Activated CD8-positive, alpha-beta memory T cell treated with anti-CD3 and anti-CD28 coated beads, Interleukin-2, amount 50 U/mL, for 4 hours (primary cell): ENCODE measurements at regions not wholly inside any gene's neighbourhood (a gene's known extent, or its start where the extent isn't known, plus 50 kb on each side); places are given as distances from the start of the nearest gene placed in this dataset.

ENCODE experiments used
- DNase-seq: peaks from one replicate; pipeline ENCODE4 v3.0.0-alpha.2; 2020

GRCh38 chr15:29913528-29914135, 91.4 kb upstream of the TJP1 start:
- DNase-seq, result no peak

DNA sequence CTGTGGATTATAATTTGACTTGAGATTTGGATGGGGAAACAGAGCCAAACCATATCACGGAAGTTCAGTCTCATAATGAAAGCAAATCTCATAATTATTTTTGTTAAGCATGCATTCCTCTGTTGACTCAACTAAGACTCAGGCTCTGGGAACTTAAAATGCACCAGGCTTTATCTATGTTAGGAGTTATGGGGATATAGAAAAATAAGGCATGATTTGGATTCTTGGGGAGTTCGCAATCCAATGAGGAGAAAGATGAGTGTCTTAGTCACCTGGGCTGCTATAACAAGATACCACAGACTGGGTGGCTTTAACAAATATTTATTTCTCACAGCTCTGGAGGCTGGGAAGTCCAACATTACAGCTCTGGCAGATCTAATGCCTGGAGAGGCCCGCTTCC, 89.4 kb upstream of the TJP1 start:
- no peak for DNase-seq

- DNase-seq, result no peak
These were observed 87.8 kb upstream of the TJP1 start for GRCh38 chr15:29910068-29910467.

GRCh38 chr15:29904757-29905417, 82.6 kb upstream of the TJP1 start:
- DNase-seq, result no peak

DNA sequence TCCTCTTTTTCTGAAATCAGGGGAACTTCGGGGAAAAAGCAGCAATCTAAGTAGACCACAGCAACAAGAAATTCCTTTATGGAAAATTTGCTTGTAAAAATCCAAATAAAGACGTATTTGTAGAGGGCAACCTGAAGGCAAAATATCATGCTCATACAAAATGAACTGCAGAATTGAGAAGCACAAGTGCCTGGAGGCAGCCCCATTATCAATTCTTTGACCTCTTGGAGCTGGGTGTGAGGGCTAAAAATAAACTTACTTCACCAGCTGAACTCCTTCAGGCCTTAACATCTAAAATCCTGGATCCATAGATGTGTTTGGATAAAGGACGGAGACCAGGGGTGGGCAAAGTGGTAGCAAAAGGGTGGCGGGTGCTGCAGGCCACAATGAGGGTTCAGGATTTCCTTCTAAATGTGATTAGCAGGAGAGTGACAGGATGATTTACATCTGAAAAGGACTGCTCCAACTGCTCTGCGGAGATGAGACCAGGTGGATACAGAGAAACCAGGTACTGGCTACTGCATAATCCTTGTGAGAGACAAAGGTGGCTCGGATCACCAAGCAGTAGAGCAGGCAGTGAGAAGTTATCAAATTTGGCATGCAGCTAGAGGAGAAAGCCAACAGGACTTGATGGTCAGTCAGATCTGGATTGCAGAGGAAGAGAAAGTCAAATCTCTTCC, 81.7 kb upstream of the TJP1 start:
- no peak for DNase-seq

- no peak for DNase-seq
These were observed 80.8 kb upstream of the TJP1 start for GRCh38 chr15:29903028-29903427.

GRCh38 chr15:29900237-29901189, 78.2 kb upstream of the TJP1 start:
- DNase-seq, result no peak

- no peak for DNase-seq
These were observed 73.8 kb upstream of the TJP1 start for GRCh38 chr15:29896062-29896461.

GRCh38 chr15:29891096-29891457, 68.8 kb upstream of the TJP1 start:
- DNase-seq, result no peak

DNA sequence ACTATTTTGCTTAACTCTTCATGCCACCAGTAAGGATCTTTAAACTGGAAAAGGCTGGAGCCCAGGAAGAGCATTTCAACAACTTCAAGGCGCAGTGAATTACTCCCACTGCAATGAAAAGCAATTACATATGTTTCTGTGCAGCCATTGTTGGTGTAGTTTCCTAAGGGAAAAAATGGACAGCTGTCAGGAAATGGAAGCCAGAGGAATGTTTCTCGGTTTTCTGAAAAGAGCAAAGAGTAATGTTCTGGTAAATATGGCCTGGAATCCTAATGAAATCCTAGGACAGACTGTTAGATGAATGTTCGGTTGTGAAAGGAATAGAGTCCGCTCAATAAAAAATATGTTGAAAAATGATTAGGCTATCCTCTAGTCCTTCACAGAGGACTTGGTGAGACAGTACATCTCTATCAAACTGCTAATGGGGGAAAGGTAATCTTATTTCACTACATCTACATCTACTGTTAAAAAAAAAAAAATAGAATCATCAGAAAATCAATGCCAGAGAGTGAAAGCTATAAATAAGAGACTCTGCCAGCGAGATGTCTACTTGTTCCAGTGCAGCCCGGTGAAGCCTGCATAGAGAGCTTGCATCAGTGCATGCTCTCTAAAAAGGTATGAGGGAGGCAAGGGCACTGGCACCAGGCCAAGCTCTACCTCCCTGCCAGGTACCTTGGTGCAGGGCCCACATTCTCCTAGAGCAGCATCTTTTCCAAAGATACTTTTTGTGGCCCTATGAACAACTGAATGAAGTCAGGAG, 68.2 kb upstream of the TJP1 start:
- no peak for DNase-seq

- no peak for DNase-seq
These were observed 67.5 kb upstream of the TJP1 start for GRCh38 chr15:29889542-29890329.

- DNase-seq, result no peak
These were observed 66.4 kb upstream of the TJP1 start for GRCh38 chr15:29888646-29889045.

DNA sequence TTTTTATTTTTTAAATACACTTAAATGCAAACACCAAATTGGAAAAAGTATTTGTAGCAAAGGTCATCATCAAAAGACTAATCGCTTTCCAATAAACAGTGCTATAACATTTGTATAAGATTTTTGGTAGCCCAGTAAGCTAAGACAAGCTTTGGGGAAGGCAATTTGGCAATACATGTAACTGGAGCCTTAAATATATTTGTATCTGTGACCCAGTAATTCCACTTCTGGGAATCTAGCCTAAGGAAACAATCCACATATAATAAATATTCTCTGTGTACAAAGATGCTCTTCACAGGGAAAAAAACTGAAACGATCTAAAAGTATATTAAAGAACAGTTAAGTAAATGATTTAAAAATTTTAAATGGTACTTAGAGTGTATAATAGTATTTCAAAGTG, 65.5 kb upstream of the TJP1 start:
- no peak for DNase-seq

- DNase-seq, result no peak
These were observed 62.9 kb upstream of the TJP1 start for GRCh38 chr15:29885183-29885582.

GRCh38 chr15:29883126-29883525, 60.9 kb upstream of the TJP1 start:
- DNase-seq, result no peak

- no peak for DNase-seq
These were observed 58.6 kb upstream of the TJP1 start for GRCh38 chr15:29880886-29881285.

DNA sequence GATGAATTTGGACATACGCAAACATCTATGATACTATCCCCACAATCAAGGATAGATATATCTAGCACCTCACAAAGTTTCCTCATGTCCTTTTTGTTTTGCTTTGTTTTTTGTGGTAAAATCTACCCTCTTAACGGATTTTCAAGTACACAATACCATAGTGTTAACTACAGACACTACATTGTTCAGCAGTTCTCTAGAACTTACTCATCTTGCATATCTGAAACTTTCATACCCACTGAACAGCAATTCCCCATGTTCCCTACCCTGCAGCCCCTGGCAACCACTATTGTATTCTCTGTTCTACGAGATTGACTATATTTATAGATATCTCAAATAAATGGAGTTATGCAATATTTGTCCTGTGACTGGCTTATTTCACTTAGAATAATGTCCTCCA, 58.1 kb upstream of the TJP1 start:
- no peak for DNase-seq

DNA sequence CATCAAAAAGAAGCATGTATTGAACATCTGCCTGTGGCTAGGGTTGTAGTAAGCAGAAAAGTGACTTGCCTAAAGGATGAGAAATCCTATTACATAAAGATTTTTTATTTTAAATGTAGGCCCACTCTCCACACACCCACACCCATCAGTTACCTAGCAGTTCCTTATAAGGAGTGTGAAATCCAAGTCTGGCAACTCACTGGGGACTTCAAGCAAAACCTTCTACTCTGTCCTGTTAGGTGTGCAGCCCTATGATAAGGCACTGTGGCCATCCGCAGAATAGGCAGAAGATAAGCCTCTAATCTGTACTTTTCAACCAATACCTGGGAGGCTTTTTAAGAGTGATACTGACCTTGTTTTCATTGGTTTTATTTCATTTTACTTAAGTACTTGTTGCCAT, 52.7 kb upstream of the TJP1 start:
- no peak for DNase-seq

GRCh38 chr15:29873947-29874411, 51.7 kb upstream of the TJP1 start:
- DNase-seq, result no peak

DNA sequence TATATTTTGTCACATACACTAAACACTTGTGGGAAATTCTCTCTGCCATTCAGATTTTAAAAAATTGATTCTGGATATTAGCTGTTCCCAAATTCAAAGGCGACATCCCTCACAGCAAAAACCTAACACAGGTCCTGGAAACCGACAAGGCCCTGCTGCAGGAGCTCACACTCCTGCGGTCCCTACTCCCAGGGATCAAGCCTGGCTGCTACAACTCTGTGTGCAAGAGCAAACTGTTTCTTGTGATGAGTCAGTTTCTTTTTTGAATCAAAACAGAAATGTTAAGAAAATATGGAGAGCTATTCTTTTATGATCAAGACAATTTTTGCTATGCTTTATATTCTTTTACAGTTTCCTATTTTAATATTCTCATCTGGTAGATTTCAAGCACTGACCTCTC, 51.0 kb upstream of the TJP1 start:
- no peak for DNase-seq

DNA sequence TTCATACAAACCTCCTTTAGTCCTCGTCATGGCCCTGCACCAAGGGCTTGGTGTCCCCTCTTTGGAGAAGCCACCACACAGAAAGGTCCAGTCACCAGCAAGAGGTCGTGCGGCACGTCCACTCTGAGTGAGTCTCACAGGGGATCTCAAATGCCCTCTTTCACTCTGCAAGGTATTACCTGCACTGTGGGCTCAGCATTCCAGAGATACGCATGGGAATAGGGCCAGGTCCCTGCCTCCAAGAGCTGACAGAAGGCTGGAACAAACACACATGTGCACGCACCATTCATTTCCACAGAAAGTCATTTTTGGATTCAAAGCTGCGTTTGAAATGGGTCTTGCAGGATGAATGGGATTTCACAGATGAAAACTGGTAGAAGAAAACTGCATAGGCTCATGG, 50.4 kb upstream of the TJP1 start:
- DNase-seq, result no peak
